DMS153 treated with DMSO at 0.1 percent for 48 hours (cell line): ENCODE measurements at regions not wholly inside any gene's neighbourhood (a gene's known extent, or its start where the extent isn't known, plus 50 kb on each side); places are given as distances from the start of the nearest gene placed in this dataset.
"Not testable (repeated sequence)": the region's sequence is repeated elsewhere in the genome, so short reads cannot be mapped to it uniquely, and the experiment has no call there.

ENCODE experiments used
- DNase-seq: peaks from one replicate; lab custom pipeline; 2025; ENCODE audit not compliant: unreplicated experiment; lab: John Stamatoyannopoulos, UW

DNA sequence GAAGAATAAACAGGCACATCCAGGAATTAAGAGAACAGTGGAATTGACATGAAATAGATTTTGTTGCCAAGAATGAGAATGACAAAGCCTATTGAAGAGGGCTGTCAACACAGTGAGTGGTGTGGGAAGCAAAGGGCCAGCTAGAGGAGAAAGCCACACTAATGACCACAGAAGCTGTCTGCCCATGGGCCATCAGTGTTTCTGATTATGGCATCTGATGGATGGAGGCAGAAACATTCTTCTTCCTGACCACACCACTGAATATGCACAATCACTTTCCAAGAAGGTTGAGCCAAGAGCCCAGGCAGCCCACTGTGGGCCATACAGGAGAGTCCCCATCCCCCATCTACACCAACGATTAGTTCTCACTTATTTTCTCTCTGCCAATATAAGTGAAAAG is 146.0 kb upstream of the SH3BP4 start:
- DNase-seq, result no peak

GRCh38 chr2:234804704-234805103 is 147.1 kb upstream of the SH3BP4 start:
- DNase-seq, result no peak

DNA sequence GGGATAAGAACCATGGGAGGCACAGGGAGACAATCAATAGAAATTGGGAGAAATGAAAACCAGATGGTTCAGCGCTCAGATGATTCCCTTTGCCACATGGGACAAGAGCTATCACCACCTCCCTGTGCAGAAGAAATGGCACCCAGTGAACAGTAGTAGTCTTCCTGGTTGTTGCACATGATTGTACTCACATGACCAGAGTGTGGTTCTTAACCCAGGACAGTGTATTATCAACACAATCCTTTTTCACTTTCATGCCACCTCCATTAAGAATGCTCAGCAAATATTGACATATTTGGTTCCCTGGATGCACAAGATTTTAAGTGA is 149.0 kb upstream of the SH3BP4 start:
- DNase-seq, result no peak

- no peak for DNase-seq
Observed at GRCh38 chr2:234802071-234802844, 149.6 kb upstream of the SH3BP4 start.

GRCh38 chr2:234797566-234798250 is 154.1 kb upstream of the SH3BP4 start:
- no peak for DNase-seq

DNA sequence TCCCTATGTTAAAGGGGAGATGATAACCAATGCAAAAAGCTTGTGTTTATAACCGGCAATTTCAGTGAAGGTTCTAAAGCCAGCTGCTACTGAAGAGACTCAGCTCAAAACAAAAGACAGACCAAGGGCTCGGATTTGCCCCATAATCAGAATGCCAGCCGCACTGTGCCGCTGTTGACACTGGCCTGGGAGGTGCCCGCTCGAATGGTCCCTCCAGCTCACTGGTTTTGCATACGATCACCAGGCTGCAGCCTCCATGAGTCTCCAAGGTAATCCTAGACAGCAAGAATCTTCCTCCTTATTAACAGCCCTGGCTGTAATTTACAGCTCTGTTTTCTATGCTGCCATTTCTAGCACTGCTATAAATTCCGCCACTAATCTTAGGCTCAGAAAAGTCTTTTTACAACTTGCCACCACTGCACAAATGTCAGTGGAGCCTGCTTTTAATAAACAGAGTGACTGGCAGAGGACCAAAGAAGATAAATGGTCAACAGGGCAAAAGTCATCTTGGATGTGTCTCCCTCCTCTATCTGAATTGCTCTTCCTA is 155.7 kb upstream of the SH3BP4 start:
- DNase-seq, result no peak

- no peak for DNase-seq
Observed at GRCh38 chr2:234795272-234795920, 156.4 kb upstream of the SH3BP4 start.

GRCh38 chr2:234794866-234795265 is 157.0 kb upstream of the SH3BP4 start:
- no peak for DNase-seq

DNA sequence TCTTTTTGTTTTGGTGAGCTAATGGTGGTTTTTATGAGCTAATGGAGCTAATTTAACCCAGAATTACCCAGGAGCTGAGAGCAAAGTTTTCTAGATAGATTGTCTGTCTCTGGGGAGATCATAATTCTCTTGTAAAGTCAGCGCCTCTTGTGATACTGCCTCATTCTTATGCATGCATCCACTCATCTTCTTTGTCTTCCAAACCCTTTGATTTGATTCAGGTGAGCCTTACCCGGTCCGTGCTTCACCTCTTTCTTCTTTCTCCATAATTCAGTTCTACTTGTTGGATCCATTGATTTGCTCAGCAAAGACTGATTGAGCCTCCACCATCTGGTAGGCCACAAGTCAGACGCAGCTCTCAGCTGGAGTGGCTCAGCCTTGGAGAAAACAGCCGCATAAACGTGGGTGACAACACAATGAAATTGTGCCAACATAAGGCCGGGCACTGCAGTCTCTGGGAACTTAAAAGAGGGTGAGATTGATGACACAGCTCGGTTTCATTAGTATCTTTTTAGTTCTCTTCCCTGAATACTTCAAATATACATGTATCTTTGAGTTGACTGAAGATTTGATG is 158.5 kb upstream of the SH3BP4 start:
- no peak for DNase-seq

DNA sequence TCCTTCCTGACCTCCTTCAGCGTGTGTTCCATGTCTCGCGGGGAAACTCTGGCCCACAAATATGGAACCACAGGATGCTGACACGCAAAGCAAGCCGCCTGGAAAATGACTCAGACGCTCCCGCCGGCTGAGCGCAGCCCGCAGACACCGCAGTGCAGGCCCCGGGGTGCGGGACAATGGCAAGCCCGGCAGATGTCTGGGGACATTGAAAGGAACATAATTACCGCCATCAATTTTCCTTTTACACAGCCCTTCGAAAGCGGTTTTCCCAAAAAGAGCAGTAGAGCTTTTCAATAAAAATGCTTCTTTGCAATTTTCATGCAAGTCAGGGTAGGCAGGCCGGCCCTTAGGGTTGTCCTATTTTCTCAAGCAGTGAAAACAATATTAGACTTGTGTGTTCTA is 159.2 kb upstream of the SH3BP4 start:
- no peak for DNase-seq

- not testable (repeated sequence) for DNase-seq
Observed at GRCh38 chr2:234792096-234792495, 159.7 kb upstream of the SH3BP4 start.

- no peak for DNase-seq
Observed at GRCh38 chr2:234790380-234790779, 161.4 kb upstream of the SH3BP4 start.

DNA sequence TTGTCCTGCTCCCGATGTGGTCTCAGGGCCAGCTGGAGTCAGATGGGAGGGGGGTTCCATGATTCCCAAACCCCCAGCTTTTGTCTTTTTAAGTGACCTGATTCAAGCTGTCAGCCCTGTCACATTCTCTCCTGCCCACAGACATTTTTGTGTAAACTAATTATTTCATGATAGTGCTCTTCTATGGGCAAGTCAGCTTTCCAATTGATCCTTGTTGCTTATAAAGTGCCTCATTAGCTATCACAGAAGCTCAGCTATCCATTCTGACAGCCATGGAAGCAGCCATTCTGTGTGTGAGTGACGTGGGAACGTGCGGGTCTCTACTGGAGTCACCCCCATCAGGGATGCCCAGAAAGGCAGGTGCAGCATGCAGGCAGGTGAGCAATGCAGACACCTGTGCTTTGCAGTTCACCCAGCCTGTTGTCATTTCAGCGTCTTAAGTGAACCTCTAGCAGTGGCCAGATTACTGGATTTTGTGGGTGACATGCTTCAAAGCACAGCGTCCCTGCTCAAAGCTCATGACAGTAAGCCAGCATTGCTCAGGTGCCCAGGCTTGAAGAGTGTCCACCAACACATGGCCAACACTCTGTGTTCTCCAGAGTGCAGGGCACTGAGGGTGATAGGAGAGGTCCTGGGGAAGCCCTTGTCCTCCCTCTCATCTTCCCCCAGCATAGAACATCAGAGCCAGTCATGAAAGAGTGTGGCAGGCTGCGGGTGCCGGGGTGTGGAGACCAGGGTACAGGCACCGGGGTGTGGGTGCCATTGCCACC is 162.1 kb upstream of the SH3BP4 start:
- DNase-seq, result no peak

GRCh38 chr2:234788841-234789240 is 163.0 kb upstream of the SH3BP4 start:
- no peak for DNase-seq

DNA sequence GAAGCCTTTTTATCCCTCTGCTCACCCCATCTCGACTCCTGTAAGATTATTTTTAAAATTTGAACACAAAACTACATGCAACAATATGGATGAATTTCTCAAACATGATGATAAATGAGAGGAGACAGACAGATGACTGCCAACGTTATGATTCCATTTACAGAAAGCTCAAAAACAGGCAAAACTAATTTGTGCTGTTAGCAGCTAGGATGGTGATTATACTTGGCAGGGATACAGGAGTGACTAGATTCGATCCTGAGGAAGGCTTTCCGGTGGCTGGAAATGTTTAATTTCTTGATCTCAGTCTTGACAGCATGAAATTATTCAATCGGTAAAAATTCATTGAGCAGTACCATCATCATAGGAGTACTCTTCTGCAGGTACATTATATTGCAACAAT is 163.4 kb upstream of the SH3BP4 start:
- DNase-seq, result no peak

- DNase-seq, result no peak
Observed at GRCh38 chr2:234787114-234787513, 164.7 kb upstream of the SH3BP4 start.

DNA sequence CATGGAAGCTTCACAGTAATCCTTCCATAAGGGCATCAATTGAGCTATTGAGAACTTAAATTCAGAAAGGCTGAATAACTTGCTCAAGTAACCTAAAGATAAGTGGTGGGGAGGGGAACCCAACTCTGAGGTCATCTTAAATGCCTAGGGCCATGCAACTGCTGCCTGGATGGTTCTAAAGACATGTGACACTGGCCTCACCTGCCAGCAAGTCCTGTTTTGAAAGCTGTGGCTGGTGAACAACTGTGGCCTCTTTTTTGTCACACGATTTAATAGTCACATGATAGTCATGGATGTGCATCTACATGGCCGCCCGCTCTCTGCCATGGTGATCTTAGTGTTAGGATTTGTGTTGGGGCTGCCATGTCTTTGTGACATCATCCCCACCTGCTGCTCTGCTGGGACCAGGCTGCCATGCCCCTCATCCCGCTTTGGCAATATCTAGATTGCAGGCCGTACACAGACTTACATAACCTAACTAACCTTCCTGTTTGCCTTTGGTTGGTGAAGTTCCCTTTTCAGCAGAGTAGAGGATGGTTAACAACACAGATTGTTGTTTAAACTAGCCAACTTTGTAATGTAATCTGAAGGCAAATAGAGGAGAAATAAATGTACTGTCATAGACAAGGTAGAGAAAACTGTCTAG is 177.9 kb upstream of the SH3BP4 start:
- no peak for DNase-seq

- DNase-seq, result no peak
Observed at GRCh38 chr2:234773129-234773528, 178.7 kb upstream of the SH3BP4 start.

DNA sequence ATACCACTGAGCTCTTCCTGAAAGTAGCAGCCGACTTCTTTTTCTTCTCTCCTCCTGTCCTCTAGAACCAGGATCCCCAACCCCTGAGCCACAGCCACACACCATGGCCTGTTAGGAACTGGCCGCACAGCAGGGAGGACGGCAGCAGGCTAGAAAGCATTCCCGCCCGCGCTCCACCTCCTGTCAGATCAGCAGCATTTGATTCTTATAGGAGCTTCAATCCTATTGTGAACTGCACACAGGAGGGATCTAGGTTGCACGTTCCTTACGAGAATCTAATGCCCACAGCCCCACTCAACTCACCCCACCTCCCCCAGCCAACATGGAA is 179.1 kb upstream of the SH3BP4 start:
- DNase-seq, result no peak

DNA sequence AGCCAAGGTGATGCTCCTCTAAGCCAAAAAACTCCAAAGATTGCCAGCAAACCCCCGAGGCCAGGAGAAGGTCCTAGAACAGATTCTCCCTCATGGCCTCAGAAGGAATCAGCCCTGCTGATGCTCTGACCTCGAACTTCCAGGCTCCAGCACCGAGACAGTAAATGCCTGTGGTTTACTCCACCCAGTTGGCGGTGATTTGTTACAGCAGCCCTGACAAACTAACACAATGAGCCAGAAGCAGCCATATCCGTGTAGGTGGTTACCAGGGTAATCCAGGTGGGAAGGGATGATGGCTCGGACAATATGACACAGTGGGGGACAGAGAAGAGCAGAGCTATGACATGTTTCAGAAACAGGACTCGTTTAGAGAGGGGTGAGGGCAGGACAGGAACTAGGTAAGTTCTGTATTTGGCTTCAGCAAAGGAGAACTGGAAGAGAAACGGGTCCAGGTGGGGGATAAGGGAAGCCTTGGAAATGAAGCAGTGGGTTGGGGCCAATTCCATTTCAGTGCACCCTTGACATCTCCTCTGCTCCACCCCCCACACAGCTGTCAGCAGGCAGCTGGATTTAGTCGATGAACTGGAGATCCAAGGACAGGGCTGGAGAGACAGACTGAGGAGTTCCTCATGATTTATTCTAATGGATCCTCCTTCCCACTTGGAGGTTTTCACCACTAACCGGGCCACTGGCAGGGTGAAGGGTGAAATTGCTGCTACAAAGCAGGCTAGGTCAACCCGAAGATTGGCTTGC is 179.7 kb upstream of the SH3BP4 start:
- DNase-seq, result no peak
